Panc1 (cell line): ENCODE measurements at regions not wholly inside any gene's neighbourhood (a gene's known extent, or its start where the extent isn't known, plus 50 kb on each side); places are given as distances from the start of the nearest gene placed in this dataset.

Experiments
- ATAC-seq: fragments of 200-7000 bp; cut with Tn5 transposase; 2 replicates; pipeline ENCODE4 v1.9.1; 2020; ENCODE audit warnings: mild to moderate bottlenecking, moderate library complexity
- BruUV-seq: library from RNA; stranded (reverse); fragments of 400-500 nt; replicated peaks from 2 replicates; lab custom pipeline; 2021; lab: Mats Ljungman, UMichigan
- CTCF ChIA-PET: fragments of 300-600 bp; sonication (Branson Sonifier 250); formaldehyde crosslinking; loops from one replicate; lab custom pipeline; 2022; ENCODE audit warnings: antibody characterized with exemption; lab: Charles Lee
- POLR2A ChIA-PET: fragments of 300-600 bp; sonication (Branson Sonifier 250); formaldehyde crosslinking; loops from one replicate; lab custom pipeline; 2022; ENCODE audit warnings: antibody characterized with exemption; lab: Charles Lee
- DNase-seq: peaks from one replicate; pipeline ENCODE4 v3.0.0-alpha.2; 2010; ENCODE audit warnings: low read depth, low spot score
- H3K27ac ChIP-seq: 2 replicates; pipeline ENCODE4 v1.5.1; 2011; ENCODE audit warnings: mild to moderate bottlenecking, low read length, inconsistent platforms
- H3K27me3 ChIP-seq: fragments of 200-500 bp; sonication (Bioruptor generic); 2 replicates; pipeline ENCODE4 v1.6.0; 2014; ENCODE audit warnings: low read length, inconsistent platforms; ENCODE audit not compliant: control insufficient read depth, insufficient read depth
- H3K36me3 ChIP-seq: fragments of 200-500 bp; sonication (Bioruptor generic); 2 replicates; pipeline ENCODE4 v1.5.1; 2014; ENCODE audit warnings: inconsistent platforms, mild to moderate bottlenecking, low read length, moderate library complexity; ENCODE audit not compliant: control insufficient read depth, insufficient read depth
- H3K4me1 ChIP-seq: 2 replicates; pipeline ENCODE4 v1.5.1; 2011; ENCODE audit warnings: inconsistent platforms, mild to moderate bottlenecking, low read length, moderate library complexity; ENCODE audit not compliant: control insufficient read depth, insufficient read depth
- H3K4me3 ChIP-seq, 2 experiments: 2 replicates each; pipeline ENCODE4 v1.5.1; 2011 to 2012; ENCODE audit warnings: low read depth in 2 of 2, low read length in 2 of 2, mild to moderate bottlenecking in 2 of 2, inconsistent platforms in 1 of 2, moderate library complexity in 1 of 2
- H3K9me3 ChIP-seq: fragments of 200-500 bp; sonication (Bioruptor generic); 2 replicates; pipeline ENCODE4 v1.5.1; 2014; ENCODE audit warnings: low read depth, mild to moderate bottlenecking, inconsistent platforms, low read length, moderate library complexity; ENCODE audit not compliant: control insufficient read depth, insufficient read depth
- CTCF ChIP-seq: fragments of 450-650 bp; IDR thresholded peaks from 2 replicates; pipeline ENCODE4 v1.5.1; 2017; ENCODE audit warnings: mild to moderate bottlenecking
- POLR2AphosphoS5 ChIP-seq: IDR thresholded peaks from 2 replicates; pipeline ENCODE4 v1.6.1; 2012; ENCODE audit warnings: mild to moderate bottlenecking, low read depth, low read length, moderate library complexity
- REST ChIP-seq, 2 experiments: IDR thresholded peaks; 2 replicates each; pipeline ENCODE4 v1.6.1; 2011 to 2012; ENCODE audit warnings: low read depth in 2 of 2, control low read depth in 1 of 2, low read length in 1 of 2, mild to moderate bottlenecking in 1 of 2, moderate library complexity in 1 of 2; ENCODE audit not compliant: insufficient read depth in 1 of 2
- SIN3A ChIP-seq: IDR thresholded peaks from 2 replicates; pipeline ENCODE4 v1.6.1; 2012; ENCODE audit warnings: low read depth, mild to moderate bottlenecking, low read length, moderate library complexity, borderline replicate concordance; ENCODE audit not compliant: insufficient read depth
- TCF7L2 ChIP-seq: IDR thresholded peaks from 2 replicates; pipeline ENCODE4 v1.6.1; 2011; ENCODE audit warnings: mild to moderate bottlenecking, low read depth, low read length, inconsistent platforms
- in situ Hi-C: cut with HindIII; loops from 2 replicates; pipeline ENCODE4 v1.10.0; 2016; ENCODE audit warnings: low sequenced_read_pairs, low pct_unique_long_range_greater_than_20kb
- intact Hi-C: fragments of 100-400 bp; cut with micrococcal nuclease; formaldehyde crosslinking; loops from one replicate; pipeline ENCODE4 v1.10.0; 2022; ENCODE audit not compliant: unreplicated experiment

DNA sequence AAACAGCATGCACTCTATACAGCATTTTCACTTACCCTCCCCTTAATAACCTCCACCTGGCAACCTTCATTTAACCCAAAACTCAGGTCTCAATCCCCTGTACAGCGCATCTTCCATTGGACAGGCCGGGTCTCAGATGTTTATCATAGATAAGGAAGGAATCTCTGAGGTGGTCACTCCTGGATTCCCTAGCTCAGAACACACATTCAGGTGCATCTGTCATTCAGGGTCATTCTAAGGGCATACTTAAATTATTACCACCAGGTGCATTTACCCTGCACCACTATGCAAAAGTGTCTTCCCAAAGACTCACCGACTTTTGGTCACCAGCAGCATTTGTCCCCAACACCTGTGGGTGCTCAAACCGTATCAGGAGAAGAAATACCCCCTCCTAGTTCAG, 144.2 kb downstream of the RELL1 start:
- ATAC-seq, result no peak
- Histone ChIP-seq H3K9me3 (no peaks in the 10 kb centered on the region), H3K27ac (no peak overlapping the region), H3K36me3 (no peaks in the 10 kb centered on the region), H3K27me3 (no peaks in the 10 kb centered on the region), H3K4me1 (no peaks in the 10 kb centered on the region), H3K4me3 (no peak overlapping the region)
- TF ChIP-seq TCF7L2 (no peak), POLR2AphosphoS5 (no peak), CTCF (no peak), SIN3A (no peak), REST (IDR thresholded peaks at IDR 0.05; ENCODE audit: insufficient read depth in 1 of 2, low read depth in 2 of 2, low read length in 1 of 2) (no peak)
- CTCF ChIA-PET, result no interaction called here
- in situ Hi-C loops (no loop called here), intact Hi-C loops (no loop called here)
- no peak for DNase-seq
- BruUV-seq, result no TSS peak
- POLR2A ChIA-PET, result no interaction called here

GRCh38 chr4:37540486-37540885, 145.7 kb downstream of the RELL1 start:
- Histone ChIP-seq H3K27ac (no peak overlapping the region), H3K4me1 (no peaks in the 10 kb centered on the region), H3K9me3 (no peaks in the 10 kb centered on the region), H3K36me3 (no peaks in the 10 kb centered on the region), H3K27me3 (no peaks in the 10 kb centered on the region), H3K4me3 (no peak overlapping the region)
- ChIA-PET CTCF (no interaction called here), POLR2A (no interaction called here)
- no peak for DNase-seq
- no TSS peak for BruUV-seq
- in situ Hi-C loops, result no loop called here
- intact Hi-C loops, result no loop called here
- TF ChIP-seq CTCF (no peak), TCF7L2 (no peak), REST (IDR thresholded peaks at IDR 0.05; ENCODE audit: insufficient read depth in 1 of 2, low read depth in 2 of 2, low read length in 1 of 2) (no peak), POLR2AphosphoS5 (no peak), SIN3A (no peak)
- ATAC-seq, result no peak
